HFFc6 (cell line): ENCODE measurements at regions not wholly inside any gene's neighbourhood (a gene's known extent, or its start where the extent isn't known, plus 50 kb on each side); places are given as distances from the start of the nearest gene placed in this dataset.

ENCODE experiments used
- DNase-seq: peaks from one replicate; pipeline ENCODE4 v3.0.0-alpha.2; 2018
- H3K27ac Mint-ChIP-seq: 2 replicates; pipeline ENCODE4 v1.8.0; 2020; ENCODE audit warnings: mild to moderate bottlenecking, mixed read lengths
- H3K27me3 Mint-ChIP-seq: 2 replicates; pipeline ENCODE4 v1.8.0; 2021; ENCODE audit warnings: mild to moderate bottlenecking, moderate library complexity, mixed read lengths; ENCODE audit not compliant: insufficient read depth
- H3K36me3 Mint-ChIP-seq: 2 replicates; pipeline ENCODE4 v1.8.0; 2021; ENCODE audit warnings: low read depth, mixed read lengths
- H3K4me1 Mint-ChIP-seq: 2 replicates; pipeline ENCODE4 v1.8.0; 2020; ENCODE audit warnings: low read depth, mixed read lengths
- H3K4me3 Mint-ChIP-seq: 2 replicates; pipeline ENCODE4 v1.8.0; 2020; ENCODE audit warnings: mild to moderate bottlenecking, moderate library complexity, mixed read lengths
- H3K9me3 Mint-ChIP-seq: 2 replicates; pipeline ENCODE4 v1.8.0; 2020; ENCODE audit warnings: mild to moderate bottlenecking, mixed read lengths
- CTCF ChIP-seq: fragments of 200-600 bp; sonication (generic); IDR thresholded peaks from 2 replicates; pipeline ENCODE4 v1.5.0; 2021; ENCODE audit warnings: antibody characterized with exemption, mild to moderate bottlenecking

- H3K27me3 Mint-ChIP-seq: no peaks in the 10 kb centered on the region
- H3K36me3 Mint-ChIP-seq: no peaks in the 10 kb centered on the region
Measured at GRCh38 chr2:184530239-184530638, 68.1 kb upstream of the ZNF804A start.

GRCh38 chr2:184530959-184531358 is 67.4 kb upstream of the ZNF804A start:
- TF ChIP-seq CTCF: no peak
- Mint-ChIP-seq H3K4me1 (no peaks in the 10 kb centered on the region), H3K27ac (no peak overlapping the region), H3K27me3 (no peaks in the 10 kb centered on the region), H3K36me3 (no peaks in the 10 kb centered on the region), H3K9me3 (peaks cover 38% of the 10 kb centered on the region), H3K4me3 (no peak overlapping the region)
- DNase-seq: no peak

More at GRCh38 chr2:184530239-184530638, 68.1 kb upstream of the ZNF804A start:
- no peak overlapping the region for H3K4me3 Mint-ChIP-seq
- peaks cover 45% of the 10 kb centered on the region for H3K9me3 Mint-ChIP-seq
- no peak for DNase-seq
- H3K4me1 Mint-ChIP-seq: no peaks in the 10 kb centered on the region
- no peak for TF ChIP-seq CTCF
- H3K27ac Mint-ChIP-seq: no peak overlapping the region

- Mint-ChIP-seq H3K9me3 (peaks cover 27% of the 10 kb centered on the region), H3K4me1 (no peaks in the 10 kb centered on the region), H3K36me3 (no peaks in the 10 kb centered on the region), H3K27me3 (no peaks in the 10 kb centered on the region), H3K4me3 (no peak overlapping the region), H3K27ac (no peak overlapping the region)
- no peak for TF ChIP-seq CTCF
- DNase-seq: no peak
Measured at GRCh38 chr2:184532551-184532950, 65.8 kb upstream of the ZNF804A start.

GRCh38 chr2:184534986-184535385 is 63.3 kb upstream of the ZNF804A start:
- Mint-ChIP-seq H3K36me3 (no peaks in the 10 kb centered on the region), H3K27ac (no peak overlapping the region), H3K27me3 (no peaks in the 10 kb centered on the region), H3K4me1 (no peaks in the 10 kb centered on the region), H3K9me3 (peaks cover 7% of the 10 kb centered on the region), H3K4me3 (no peak overlapping the region)
- DNase-seq: no peak
- TF ChIP-seq CTCF: no peak

- Mint-ChIP-seq H3K4me3 (no peak overlapping the region), H3K27me3 (peaks cover 2% of the 10 kb centered on the region; the same call in 1 of the 2 replicates), H3K9me3 (no peaks in the 10 kb centered on the region), H3K27ac (no peak overlapping the region), H3K36me3 (no peaks in the 10 kb centered on the region), H3K4me1 (no peaks in the 10 kb centered on the region)
- no peak for TF ChIP-seq CTCF
- no peak for DNase-seq
Measured at GRCh38 chr2:184540246-184540789, 58.0 kb upstream of the ZNF804A start.

- peaks cover 2% of the 10 kb centered on the region; the same call in 1 of the 2 replicates for H3K27me3 Mint-ChIP-seq
- no peak for TF ChIP-seq CTCF
- no peaks in the 10 kb centered on the region for H3K4me1 Mint-ChIP-seq
- H3K9me3 Mint-ChIP-seq: no peaks in the 10 kb centered on the region
- H3K36me3 Mint-ChIP-seq: no peaks in the 10 kb centered on the region
- H3K4me3 Mint-ChIP-seq: no peak overlapping the region
- no peak for DNase-seq
- no peak overlapping the region for H3K27ac Mint-ChIP-seq
Measured at GRCh38 chr2:184541591-184541990, 56.7 kb upstream of the ZNF804A start.
